ENCODE measurements at regions not wholly inside any gene's neighbourhood (a gene's known extent, or its start where the extent isn't known, plus 50 kb on each side); places are given as distances from the start of the nearest gene placed in this dataset.

DNA sequence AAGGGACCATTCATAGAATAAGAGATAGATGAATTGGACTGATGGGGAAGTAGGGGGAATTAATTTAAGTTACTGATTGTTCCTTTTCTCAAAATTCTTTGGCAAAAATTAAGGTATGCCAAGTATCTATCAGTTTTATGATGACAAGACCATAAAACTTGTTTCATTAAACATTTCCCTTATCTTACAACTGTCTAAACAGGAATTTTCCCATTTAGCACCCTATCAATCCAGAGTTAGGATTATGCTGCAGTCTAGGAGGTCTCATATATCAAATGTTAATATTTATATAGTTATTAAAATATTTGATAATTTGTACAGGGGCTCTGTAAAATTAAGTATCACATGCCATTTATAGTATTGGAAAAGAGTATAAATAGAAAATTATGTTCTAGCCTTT, 51.5 kb upstream of the ARID1B start:
- no peak for DNase-seq

DNA sequence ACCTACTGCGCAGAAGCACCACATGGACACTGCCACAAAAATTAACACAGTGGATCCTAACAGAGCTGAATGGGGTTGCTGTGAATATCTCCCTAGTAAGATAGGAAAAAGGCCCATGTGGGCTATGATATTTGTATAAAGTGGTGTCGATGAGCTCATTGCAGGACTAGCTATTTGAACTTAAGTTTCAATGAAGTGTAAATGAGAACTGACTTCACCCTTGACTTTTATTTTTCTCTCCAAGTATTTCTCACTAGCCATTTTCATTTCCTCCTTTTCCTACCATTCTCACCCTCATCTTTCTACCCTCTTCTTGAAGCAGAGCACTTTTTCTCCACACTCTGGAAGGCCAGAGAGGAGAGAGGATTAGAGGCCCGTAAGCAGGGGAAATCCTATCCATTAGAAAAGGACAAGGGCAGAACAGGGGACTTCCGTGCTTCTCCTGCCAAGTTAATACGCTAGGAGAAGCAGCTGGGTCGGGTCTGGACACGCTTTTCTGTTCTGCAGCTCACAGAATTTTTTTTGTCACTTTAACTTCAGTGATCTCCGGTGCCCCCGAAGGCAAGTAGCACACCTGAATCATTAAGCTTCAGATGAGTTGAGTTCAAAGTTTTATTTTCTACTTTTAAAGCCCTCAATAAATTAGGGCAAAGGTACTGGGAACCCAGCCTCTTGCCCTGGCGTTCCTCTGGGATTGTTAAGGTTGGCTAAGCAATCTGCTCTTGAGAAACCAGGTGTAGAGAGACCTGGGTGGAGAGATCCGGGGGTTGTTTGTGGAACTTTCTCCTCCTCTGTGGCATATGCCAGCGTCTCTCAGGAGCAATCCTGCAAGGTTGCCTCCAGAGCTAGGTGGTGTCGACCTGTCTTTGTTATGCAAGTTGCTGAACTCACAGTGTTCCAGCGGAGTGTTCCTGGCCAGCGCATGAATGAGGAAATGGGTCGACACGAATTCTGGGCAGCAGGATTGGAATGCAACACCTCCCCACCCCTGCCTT, 56.2 kb upstream of the ARID1B start:
- peak; percentile 53 for DNase-seq

DNA sequence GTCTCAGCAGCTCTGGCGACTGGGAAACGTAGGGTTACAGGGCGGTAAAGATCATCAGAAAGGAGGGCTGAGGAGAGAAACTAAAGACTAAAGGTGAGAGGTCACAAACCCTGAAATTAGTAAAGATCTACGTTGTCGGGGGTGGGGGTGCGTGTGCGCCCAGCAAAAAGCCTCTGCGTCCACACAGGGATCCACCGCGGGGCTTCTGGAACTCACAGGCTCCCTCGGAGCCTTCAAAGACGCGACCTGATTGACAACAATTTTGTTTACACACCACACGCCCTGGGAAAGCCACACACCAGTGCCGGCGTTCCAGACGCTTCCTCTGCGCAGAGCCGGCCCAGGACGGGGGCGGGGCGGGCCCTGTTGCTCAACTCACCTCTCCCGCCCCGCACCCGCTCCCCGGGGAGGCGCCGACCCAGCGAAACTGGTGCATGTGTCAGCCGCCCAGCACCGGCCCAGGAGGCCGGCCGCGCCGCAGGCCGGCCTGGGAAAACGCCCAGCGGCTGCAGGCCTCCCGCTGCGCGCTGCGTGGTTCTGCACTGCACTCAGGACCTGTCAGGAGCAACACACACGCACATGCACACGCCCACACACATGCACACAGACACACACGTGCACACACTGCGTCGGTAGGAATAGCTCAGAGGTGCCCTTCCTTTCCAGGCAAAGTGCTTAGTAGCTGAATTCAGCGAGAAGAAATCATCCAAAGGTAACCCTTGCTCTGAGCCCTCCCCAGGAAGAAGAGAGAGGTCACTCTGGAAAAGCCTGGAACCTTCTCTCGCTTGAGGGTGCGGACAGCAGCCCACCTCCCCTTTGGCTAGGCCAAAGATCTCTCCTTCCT, 57.2 kb upstream of the ARID1B start:
- DNase-seq: peak; percentile 59

DNA sequence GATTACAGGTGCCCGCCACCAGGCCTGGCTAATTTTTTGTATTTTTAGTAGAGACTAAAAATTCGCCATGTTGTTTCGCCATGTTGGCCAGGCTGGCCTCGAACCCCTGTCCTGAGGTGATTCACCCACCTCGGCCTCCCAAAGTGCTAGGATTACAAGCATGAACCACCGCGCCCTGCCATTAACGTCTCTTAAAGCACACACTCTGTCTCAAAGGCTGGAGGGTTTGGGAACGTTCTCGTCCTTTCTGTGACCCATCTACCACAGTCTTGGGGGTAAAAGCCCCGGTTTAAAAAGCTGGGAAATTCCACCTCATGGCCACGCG, 57.8 kb upstream of the ARID1B start:
- no peak for DNase-seq

DNA sequence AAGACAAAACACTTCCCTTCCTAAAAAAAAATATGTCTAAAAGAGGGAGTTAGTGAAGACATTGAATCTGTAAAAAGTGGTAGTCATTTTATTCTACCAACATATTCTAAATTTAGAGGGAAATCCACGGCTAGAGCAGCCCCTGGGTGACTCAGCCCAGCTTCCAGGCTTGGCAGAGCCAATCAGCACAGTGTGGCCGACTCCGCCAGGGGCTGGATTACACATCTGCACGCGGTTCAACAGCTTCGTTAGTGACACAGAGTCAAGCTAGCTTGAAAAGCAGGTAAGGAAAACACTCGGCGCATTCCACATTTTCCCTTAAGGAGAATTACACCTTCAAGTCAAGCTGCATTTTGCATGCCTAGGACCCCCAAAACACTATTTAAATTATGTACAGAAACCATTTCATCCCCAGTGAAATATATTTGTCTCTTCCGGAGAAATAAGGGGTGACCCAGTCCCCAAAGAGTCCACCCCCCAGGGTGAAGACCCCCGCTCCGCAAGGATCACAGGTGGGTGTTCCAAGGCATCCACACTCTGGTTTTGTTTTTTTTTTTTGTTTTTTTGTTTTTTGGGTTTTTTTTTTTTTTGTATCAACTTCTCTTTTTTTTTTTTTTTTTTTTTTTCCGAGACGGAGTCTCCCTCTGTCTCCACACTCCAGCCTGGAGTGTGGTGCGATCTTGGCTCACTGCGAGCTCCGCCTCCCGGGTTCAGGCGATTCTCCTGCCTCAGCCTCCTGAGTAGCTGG, 58.4 kb upstream of the ARID1B start:
- DNase-seq: no peak

DNA sequence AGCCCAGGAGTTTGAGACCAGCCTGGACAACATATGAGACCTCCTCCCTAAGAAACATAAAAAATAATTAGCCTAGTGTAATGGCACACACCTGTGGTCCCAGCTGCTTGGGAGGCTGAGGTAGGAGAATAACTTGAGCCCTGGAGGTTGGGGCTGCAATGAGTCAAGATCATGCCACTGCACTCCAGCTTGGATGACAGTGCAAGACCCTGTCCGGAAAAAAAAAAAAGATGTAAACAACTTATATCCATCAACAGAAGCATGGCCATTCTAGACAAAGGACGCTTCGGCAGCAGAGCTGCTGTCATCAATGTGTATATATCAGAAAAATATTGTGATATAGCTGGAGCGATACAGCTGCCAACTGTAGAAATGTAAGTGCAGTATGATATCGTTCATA, 59.6 kb upstream of the ARID1B start:
- DNase-seq: no peak

DNA sequence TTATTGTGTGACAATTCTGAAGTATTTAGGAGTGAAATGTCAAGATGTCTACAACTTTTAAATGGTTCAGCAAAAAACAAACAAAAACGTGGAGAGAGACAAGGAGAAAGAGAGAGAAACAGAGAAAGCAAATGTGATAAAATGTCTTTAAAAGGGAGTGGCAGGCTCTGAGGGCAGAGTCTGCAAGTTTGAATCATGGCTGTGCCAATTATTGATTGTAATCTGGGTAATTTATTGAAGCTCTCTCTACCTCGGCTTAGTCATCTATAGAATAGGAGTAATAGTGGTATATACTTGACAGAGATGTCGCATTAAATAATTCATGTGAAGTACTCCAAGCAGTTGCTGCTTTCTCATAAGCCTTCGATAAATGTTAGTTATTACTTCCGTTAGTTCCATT, 61.3 kb upstream of the ARID1B start:
- DNase-seq: no peak

GRCh38 chr6:156713548-156713947, 63.6 kb upstream of the ARID1B start:
- no peak for DNase-seq

GRCh38 chr6:156710479-156710878, 66.7 kb upstream of the ARID1B start:
- DNase-seq: no peak

- DNase-seq: no peak
Measured at GRCh38 chr6:156707818-156708217, 69.4 kb upstream of the ARID1B start.

DNA sequence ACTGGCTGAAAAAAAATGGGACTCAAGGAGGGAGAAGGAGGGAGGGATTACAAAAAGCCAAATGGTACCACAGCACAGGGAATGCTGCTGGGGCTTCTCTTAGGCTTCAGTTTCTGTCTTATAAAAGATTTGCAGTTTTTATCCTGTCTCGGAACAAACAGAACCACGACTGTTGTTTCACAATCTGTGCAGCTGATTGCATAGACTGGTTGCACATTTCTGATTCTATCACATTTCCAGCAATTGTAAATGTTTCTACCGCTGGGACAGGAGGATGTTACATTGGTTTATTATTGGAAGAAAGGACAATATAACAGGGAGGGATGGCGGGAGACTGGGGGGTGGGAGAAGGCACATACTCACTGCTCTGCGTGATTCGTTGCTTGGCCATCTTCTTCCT, 73.5 kb upstream of the ARID1B start:
- DNase-seq: no peak

- DNase-seq: no peak
Measured at GRCh38 chr6:156701966-156702365, 75.2 kb upstream of the ARID1B start.

DNA sequence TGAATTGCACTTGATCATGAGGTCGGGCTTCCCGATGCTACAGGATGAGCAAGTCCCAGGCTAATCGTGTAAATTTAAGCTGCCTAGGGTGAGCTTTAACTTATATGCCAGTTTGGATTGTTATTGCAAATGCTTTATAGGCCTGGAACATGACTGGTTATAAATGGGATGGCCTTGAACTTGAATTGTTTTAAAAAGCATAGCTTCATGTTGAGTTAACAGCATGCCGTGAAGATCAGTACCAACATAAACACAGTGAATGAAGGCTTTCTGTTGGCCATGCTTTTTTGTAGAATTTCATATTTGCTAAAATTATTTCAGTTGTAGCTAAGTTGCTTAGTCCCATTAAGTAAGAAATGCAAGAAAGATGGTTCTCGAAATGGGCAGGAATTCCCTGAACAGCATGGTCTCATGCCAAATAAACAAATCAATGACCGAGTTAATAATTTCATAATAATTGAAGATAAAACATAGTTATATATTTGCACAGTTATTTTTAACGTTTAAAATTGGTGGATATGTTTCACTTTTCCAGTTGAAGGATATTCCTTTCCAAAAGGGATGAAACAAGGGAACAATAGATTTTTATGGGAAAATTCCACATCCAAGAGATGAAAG, 76.6 kb upstream of the ARID1B start:
- DNase-seq: no peak

DNA sequence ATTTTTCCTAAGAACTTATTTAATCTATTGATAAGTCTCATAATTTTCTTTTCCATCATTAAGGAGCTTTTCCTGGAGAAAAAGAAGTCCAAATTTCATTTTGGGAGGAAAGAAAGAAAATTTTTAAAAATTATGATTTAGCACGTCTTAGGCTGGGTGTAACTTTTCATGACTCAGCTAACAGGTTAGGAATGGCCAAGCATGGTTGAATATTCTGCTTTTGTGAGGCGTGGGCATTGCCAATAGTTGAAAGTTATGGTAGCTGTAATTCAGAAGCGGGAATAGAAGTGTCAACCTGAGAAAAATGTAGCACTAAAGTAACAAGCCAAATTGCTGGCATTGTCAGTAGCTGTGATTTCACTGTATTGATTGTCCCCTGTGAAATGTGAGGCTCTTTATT, 77.2 kb upstream of the ARID1B start:
- DNase-seq: no peak

- DNase-seq: no peak
Measured at GRCh38 chr6:156699017-156699421, 78.2 kb upstream of the ARID1B start.

- no peak for DNase-seq
Measured at GRCh38 chr6:156698239-156699016, 78.8 kb upstream of the ARID1B start.

GRCh38 chr6:156697225-156697830, 79.8 kb upstream of the ARID1B start:
- no peak for DNase-seq

DNA sequence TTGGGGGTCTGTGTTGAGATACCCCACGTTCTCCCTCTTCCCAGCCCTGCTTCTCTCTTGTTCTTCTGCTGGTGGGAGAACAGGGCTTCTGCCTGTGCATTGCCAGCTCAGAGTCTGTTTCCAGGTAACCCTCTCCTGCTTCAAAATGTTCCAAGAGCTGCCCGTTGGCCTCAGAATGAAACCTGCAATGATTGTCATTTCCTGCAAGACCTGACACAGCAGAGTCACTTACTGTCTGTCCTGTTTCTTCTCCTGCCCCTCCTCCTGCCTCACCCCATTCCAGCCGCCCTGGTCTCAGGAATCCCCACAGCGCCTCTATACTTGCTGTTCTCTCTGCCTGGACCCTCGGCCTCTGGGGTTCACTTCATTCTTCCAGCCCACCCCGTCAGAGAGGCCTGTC, 81.4 kb upstream of the ARID1B start:
- no peak for DNase-seq

- no peak for DNase-seq
Measured at GRCh38 chr6:156694679-156695078, 82.5 kb upstream of the ARID1B start.

GRCh38 chr6:156691018-156691417, 86.2 kb upstream of the ARID1B start:
- no peak for DNase-seq

GRCh38 chr6:156689656-156690055, 87.5 kb upstream of the ARID1B start:
- DNase-seq: no peak

All from renal pelvis (tissue), 1 donor.